A172 (cell line): ENCODE measurements at regions not wholly inside any gene's neighbourhood (a gene's known extent, or its start where the extent isn't known, plus 50 kb on each side); places are given as distances from the start of the nearest gene placed in this dataset.

Experiments used
- DNase-seq: peaks from one replicate; pipeline ENCODE4 v3.0.0-alpha.2; 2015; ENCODE audit warnings: low spot score

DNA sequence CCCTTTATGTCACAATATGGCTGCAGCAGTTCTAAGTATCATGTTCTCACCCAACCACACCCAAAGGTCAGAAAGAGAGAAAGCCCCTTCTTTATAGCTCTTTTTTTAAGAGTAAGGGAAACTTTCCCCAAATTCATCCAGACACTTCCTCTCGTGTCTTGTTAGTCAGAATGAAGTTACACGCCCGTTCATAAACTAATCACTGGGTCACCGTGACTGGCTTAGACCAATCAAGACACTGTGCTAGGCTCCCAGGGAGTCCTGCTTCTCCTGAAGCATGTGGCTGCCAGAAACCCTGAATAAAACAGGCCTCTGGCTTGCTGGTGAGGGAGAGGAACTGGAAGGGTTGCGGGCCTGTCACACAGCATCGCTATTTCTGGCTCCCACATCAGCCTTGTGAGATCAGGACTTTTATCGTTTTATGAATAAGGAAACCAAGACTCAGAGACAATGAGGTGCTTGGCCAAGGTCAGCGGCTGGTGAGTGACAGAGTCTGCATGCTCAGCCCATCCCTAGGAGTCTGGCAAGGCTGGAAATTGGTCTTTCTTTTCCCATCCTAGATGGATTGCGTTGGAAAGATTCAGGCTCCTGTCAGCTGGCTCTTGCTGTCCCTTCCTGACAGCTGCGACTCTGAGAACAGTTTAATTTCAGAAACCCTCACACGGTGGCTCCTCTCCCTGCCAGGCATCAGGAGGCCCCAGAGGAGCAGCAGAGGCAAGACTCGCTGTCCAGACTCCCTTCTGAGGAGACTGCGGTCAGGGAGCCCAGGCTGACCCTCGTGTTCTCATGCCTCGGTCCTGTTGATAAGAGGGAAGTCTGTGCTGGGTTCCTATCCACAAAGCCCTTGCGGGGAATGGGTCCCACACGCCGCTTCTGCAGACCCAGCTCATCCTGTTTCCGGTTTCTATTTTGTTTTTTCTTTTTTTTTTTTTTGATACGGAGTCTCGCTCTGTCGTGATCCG is 104.5 kb upstream of the TAF1B start:
- DNase-seq = no peak

DNA sequence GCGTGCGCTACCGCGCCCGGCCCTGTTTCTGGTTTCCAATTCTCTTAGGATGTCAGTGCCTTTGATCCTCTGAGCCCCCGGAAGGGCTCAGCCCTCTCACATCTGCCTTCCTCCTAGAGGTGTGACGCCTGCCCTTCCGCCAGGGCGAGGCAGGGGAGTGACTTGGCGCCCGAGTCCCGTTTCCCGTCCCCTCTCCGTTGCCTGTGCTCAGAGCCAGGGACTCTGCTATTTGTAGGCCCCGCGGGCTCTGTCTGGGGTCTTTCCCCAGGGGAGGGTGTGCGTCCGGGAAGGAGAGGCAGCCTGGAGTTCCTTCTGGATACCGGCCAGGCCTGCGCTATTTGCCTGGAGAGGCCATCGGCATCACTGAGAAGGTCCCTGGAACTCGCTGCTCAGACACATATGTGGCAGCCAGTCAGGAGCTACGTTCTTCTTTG is 103.7 kb upstream of the TAF1B start:
- DNase-seq = no peak

DNA sequence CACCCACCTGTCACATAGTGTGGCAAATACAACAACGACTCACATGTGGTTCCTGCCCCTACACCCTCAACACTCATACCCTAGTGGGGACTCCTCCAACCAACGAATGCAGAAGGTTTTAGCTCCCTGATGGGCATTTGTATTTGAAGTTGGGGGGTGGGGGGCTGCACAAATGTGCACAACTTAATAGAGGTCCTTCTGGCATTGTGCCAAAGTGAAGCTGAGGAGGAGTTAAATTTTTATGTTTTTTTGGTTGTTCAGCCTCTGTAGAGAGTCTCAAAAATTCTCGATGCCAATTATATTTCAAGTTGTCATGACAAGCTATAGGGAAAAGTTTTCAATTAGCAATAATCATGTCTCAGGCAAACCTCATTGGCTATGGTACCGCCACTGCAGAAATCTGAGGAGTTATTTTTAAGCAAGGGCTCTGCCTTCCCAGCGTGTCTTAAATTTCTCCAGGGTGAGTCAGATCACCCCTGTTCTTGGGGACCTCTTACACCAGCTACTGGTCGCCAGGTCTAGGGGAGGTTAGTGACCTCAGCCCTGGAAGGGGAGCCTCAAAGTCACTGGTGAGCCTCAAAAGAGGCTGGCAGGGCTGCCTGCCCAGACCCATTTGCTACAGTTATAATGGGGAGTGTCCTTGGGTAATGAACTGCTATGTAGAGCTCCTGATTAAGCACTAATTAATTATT is 102.7 kb upstream of the TAF1B start:
- peak; percentile 71 for DNase-seq

DNA sequence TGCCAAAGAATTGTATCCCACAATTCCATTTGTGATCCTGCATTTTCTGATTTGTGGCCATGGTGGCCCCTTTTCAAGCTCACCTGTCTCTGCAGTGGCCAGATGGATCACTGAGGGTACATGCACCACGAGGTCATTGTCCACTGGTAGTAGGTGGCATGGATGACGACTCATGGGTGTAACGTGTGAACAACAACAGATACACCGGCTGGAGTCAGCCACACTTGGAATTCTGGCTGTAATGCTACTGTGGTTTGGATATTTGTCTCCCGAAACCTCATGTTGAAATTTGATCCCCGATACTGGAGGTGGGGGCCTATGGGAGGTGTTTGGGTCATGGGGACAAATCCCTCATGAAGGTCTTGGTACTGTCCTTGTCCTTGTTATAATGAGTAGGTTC is 102.2 kb upstream of the TAF1B start:
- DNase-seq = peak; percentile 48

DNA sequence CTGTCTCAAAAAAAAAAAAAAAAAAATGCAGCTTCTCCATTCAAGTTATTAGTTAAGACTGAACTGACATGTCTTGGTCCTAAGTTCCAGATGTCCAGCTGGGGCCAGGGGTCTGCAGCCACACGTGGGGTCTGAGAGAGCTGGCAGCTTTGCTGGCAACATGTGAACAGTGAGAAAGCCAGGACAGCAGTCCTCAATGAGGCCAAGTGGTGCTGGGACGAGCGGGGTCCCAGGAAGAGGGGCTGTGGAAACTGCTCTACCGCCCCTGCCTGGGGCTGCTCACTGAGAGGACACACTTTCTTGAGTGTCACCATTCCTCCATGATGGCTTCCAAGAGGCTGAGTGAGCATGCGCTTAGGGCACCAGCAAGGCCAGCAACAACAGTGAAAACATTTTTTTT is 100.7 kb upstream of the TAF1B start:
- no peak for DNase-seq

DNA sequence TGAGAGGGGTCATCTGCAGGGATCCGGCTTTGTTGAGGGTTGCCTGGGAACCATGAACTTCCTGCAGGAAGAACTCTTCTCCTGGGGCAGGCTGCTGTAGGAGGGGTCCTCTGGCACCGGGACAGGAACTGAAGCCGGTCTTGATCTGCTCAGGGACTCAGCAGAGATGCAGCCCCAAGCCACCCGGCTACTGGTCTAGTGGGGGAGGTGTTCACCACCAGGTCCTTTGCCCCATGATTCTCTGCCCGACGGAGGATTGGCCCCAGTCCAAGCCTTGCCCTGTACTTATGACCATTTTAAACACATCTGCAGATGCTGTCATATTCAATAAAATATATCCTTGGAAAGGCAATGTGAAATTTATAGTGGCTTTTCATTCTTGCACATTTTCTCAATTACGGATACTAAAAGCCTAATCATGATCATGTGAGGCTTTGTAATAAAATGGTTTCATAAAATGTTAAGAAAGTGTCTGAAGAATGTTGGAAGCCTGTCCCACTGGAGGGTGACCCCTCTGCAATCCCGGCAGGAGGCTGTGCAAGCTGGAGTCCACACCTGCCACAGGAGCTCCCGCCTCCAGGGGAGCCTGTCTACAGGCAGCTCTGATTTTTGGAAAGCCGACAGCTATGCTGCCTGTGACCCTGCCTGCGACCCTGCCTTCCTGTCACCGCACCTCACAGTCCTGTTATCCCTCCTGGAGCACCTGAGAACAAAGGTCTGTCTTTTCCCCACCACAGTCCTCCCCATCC is 98.8 kb upstream of the TAF1B start:
- no peak for DNase-seq

DNA sequence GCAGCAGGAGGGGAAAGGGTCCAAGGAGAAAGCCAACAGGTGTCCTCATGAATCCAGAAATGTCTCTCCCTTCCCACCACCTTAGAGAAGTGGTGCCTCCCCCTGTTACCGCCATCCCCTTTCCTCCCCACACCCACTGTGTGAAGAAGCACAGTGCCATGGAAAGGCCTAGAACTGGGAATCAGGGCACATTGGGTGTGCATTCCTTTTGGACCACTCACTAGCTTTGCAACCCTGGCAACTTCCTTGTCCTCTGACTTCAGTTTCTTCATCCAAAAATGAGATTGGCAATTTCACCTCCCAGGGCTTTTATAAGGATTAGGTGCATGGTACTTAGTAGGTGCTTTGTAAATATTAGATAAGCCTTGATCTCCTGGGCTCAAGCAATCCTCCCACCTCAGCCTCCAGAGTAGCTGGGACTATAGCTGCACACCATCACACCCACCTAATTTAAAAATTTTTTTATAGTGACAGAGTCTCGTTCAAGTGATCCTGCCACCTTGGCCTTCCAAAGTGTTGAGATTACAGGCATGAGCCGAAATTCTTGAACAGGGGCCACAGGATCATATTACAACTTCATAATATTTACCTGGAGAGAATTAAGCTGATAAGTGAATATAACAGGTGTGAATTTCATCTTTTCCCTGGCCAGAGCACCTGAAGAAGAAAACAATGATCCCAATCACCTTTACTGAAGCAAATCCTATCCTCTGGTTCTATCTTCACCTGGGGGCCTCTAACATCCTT is 97.9 kb upstream of the TAF1B start:
- no peak for DNase-seq

DNA sequence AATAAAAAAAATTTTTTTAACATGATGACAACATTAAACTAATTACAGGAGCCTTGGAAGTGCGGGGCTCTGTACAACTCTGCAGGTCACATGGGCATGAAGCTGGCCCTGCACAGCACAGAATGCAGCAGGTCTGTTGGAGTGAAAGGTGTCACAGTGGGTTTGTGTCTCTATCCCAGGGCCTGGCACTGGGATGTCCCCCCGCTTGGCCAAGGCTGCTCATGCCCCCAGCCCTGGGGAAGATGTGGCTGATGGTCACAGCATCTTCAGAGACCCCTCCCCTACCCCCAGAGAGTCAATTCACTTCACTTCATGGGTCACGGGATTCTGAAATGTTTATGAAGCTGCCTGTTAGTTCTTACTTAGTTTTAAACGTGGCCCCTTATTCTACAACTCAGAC is 95.9 kb upstream of the TAF1B start:
- no peak for DNase-seq

DNA sequence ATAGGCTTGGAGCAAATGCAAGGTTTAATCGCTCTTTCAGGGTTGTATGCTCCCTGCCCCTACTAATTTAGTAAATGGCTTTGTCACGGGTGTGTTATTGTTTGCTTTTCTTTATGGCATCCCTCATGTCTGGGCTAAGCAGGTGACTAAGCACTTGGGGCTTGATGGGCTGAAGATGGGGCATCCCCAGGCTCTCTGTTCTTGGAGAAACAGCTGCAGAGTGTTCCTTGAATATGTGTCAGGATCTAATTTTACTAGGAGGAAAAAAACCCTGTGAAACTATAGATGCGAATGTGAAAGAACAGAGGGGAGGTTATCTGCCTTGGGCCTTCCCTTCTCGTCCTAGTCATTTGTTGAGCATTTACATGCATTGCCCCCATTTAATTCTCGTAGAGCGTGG is 94.7 kb upstream of the TAF1B start:
- peak; percentile 63 for DNase-seq

DNA sequence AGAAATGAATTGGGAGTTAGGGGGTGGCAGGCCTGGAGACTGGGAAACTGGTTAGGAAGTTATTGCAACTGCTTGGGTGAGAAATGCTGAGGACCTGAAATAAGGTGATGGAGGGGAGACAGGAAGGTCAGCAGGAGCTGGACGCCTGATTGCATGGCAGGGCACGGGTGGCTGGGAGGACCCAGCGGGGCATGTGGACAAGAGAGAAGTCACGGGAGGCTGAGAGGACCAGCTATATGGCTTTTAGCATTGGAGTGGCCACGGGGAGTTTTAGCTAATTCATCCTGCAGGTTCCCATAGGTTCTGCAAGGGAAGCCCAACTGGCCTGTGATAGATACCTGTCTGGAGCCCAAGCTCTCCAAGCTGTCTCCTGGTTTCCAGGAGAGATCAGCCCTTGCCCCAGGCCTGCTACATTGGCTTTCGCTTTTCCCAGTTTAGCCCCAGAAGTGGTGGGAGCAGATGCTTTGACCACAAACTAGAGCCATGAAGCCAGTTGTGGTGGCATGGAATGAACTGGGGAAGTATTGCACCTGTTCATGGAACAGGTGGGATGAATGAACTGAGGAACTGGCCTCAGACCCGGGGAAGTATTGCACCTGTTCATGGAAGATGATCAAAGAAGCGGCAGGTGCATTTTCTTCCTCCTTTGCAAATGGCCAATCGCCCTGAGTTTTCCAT is 93.6 kb upstream of the TAF1B start:
- DNase-seq = no peak

DNA sequence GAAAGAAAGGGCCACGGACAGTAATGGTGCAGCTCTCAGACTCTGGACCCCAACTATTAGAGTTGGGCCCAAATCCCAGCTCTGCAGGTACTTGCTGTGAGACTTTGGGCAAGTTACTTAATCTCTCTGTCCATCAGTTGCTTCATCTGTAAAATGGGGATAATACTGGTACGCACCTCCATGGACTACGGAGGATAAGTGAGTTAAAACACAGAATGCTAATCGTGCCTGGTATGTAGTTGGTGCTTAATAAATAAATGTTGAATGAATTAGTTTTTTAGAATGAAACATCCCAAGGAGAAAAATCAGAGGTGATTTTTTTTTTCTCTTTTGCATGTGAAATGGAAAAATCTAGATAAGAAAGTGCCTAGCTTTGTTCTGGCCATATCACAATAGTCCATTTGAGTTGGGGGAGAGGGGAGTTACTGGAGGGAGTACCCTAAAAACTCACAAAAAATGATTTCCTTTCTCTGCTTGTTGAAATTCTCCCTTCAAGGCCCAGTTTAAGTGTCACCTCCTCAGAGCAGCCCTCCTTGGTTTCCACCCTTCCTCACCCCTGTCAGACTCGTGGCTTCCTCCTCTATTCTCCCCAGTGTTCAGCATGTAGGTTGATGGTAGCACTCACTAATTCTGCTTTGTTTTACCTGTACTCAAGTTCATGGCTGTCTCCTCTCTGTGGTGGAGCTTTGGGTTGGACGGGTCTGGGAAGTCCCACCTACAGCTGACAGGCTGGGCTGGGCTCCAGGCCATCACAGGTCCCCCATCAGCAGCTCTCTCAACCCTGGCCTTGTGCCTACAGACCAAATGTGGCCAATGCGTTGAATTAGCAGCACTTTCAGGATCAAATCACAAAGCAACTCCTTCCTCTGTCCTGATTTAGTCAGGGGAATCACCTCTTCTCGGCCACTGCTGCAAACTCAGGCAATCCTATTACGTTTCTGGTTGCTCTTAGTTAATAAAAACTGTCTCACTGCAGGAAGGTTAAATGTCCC is 92.8 kb upstream of the TAF1B start:
- DNase-seq = no peak

DNA sequence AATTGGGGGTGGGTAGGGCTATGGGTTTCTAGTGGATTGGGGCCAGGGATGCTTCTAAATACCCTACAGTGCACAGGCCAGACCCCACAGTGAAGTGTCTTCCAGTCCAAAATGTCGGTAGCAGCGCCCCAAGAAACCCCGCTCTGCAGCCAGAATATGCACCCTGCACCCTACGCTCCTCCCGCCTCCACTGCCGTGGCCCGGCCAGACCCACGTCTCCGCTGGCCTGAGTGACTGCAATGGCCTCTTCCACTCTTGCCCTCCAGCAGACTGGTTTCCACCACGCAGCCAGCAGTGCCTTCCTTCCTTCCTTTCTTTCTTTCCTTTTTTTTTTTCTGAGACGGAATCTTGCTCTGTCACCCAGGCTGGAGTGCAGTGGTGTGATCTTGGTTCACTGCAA is 91.4 kb upstream of the TAF1B start:
- DNase-seq = no peak

DNA sequence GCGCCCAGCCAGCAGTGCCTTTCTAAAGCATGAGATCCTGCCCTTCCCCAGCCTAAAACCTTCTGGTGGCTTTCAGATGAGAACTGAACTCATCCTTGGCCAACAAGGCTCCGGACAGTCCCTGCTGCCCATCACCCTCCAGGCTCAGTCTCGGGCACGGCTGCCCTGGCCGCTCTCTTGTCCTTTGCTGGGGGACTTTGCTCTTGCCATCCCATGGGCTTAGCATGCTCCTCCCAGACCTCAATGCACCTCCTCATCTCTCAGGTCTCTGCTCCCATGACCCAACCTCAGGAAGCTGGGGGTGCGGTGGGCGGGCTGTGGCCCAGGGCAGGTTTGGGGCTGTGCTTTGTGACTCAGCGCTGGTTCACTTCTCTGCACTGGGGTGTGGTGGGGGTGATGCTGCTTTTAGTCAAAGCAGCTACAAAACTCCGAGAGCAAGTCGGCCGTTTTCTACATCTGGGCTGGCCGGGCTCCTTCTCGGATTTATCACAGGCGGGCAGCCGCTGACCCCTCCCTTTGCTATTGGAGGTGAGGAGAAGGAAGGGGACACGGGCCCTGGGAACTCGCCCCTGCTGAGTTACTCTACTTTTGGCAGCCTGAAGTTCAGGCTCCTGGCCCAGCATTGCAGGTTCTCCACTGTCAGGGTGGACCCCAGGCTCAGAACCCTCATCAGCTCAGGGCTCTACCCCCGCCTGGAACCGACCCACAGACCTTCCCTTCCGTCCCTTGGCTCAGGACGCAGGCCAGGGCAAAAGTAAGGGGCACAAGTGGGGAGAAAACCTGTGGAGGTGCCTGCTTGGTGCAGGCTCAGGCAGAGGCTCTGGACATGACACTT is 90.6 kb upstream of the TAF1B start:
- DNase-seq = peak; percentile 95

DNA sequence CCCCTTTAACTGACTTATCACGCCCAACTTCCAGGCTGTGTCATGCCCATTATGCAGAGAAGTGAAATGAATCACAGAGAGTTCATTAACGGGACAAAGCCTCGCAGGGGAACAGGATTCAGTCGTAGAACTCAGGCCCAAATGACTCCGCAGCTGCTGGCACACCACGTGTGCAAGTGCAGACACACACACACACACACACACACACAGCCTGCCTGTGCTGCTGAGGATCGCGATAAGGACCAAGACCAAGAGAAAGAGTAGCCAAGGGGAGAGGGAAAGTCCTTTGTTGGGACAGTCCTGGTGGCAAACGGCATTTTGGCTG is 90.0 kb upstream of the TAF1B start:
- peak; percentile 96 for DNase-seq

DNA sequence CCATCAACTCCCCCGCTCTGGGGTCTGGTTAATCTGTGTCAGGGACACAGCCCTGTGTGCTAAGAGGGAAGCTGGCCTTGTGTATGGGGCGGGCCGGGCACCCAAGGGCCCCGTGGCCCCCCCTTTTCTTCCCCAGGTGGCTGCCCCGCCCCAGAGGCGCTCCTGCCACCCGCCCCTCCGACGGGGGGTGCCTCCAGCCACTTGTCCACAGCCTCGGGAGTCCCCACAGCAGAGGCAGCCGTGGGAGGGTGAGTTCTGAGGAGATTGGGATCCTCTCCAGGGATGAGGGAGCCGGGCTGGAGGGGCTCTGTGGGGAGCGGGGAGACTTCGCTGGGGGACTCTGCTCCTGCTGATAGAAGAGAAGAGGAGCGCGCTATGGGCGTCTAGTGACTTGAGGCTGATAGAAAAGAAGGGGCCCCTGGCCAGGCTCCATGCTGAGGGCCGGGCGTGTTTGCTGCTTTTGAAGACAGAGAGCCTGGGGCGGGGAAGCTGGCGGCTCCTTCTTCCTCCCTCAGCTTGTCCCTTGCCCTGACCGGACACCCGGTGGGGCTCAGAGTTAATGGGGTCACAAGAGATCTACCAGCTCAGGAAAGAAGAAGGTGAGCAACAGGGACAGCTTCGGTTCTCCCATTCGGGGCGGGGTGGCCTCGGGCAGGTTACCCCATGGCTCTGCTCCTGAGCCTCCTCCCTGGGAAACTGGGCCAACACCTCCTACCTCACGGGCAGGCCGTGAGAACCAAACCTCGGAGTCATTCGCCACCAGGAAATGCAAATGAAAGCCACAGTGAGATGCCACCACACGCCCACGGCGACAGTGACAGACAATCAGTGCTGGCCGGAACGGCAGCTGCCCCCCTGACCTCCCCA is 89.4 kb upstream of the TAF1B start:
- no peak for DNase-seq

DNA sequence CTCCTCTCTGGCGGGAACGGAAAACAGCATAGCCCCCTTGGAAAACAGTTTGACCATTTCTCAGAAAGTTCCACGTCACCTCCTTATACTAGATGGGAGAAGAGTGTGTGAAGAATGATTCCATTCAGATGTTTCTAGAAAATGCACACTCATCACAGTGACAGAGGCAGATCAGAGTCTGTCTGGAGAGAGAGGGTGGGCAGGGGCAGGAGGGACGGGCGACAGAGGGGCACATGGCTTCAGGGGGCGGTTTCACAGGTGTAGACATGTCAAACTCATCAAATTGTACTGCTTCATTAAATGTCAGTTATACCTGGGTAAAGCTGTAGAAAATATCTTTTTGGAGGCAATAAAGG is 88.8 kb upstream of the TAF1B start:
- no peak for DNase-seq

DNA sequence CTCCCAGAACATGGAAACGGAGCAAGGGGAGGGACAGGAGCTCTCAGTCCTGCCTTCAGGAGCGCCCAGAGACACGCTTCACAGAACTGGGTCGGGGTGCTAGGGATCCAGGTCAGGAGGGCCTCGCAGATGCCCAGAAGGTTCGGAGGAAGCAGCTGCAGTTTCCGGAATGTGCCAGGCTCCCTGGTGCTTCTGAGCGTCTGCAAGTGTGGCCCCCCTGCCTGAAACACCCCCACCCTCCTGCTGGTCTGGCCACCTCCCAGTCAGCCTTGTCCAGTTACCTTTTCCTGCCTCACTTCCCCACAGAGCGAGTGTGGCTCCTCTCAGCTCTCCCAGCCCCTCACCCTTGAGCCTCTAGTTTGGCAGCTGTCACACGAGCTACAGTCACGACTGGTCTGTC is 88.3 kb upstream of the TAF1B start:
- DNase-seq = no peak

DNA sequence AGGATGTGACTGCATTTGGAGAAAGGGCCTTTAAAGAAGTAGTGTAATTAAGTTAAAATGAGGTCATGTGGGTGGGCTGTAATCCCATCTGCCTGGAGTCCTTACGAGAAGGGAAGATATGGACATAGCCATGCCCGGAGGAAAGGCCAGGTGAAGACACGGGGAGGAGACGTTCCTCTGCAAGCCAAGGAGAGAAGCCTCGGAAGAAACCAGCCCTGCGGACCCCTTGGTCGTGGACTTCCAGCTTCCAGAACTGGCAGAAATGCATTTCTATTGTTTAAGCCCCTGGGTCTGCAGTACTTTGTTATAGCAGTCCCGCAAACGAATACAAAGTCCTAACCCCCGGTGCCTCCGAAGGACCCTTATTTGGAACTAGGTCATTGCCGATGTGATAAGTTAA is 87.6 kb upstream of the TAF1B start:
- no peak for DNase-seq
